Caco-2 (cell line): ENCODE measurements at regions not wholly inside any gene's neighbourhood (a gene's known extent, or its start where the extent isn't known, plus 50 kb on each side); places are given as distances from the start of the nearest gene placed in this dataset.

Source experiments
- BruUV-seq: library from RNA; stranded (reverse); fragments of 400-500 nt; replicated peaks from 2 replicates; lab custom pipeline; 2021; lab: Mats Ljungman, UMichigan
- CTCF ChIA-PET: fragments of 300-600 bp; sonication (Branson Sonifier 250); formaldehyde crosslinking; loops from one replicate; lab custom pipeline; 2022; ENCODE audit warnings: antibody characterized with exemption; lab: Charles Lee
- POLR2A ChIA-PET: fragments of 300-600 bp; sonication (Branson Sonifier 250); formaldehyde crosslinking; loops from one replicate; lab custom pipeline; 2022; ENCODE audit warnings: antibody characterized with exemption; lab: Charles Lee
- DNase-seq, 2 experiments: peaks; one replicate each; pipeline versions ENCODE4 v3.0.0 to v3.0.0-alpha.2; 2020 to 2022
- H3K27me3 ChIP-seq: replicated peaks from 2 replicates; pipeline ENCODE4 v1.6.0; 2011; ENCODE audit warnings: low read length; ENCODE audit not compliant: control insufficient read depth, insufficient read depth
- H3K36me3 ChIP-seq: 2 replicates; pipeline ENCODE4 v1.5.1; 2011; ENCODE audit warnings: low read length; ENCODE audit not compliant: control insufficient read depth, insufficient read depth
- H3K4me1 ChIP-seq: fragments of 250-450 bp; sonication (Bioruptor Pico); 2 replicates; pipeline ENCODE4 v1.5.1; 2020; ENCODE audit warnings: mild to moderate bottlenecking
- H3K4me3 ChIP-seq: 2 replicates; pipeline ENCODE4 v1.5.1; 2011; ENCODE audit warnings: low read depth, mild to moderate bottlenecking, control low read depth, low read length
- H3K9me3 ChIP-seq: fragments of 250-450 bp; sonication (Bioruptor Pico); 2 replicates; pipeline ENCODE4 v1.5.1; 2020; ENCODE audit warnings: mild to moderate bottlenecking, moderate library complexity
- H3K27ac Mint-ChIP-seq: one replicate; pipeline ENCODE4 v1.8.0; 2022; ENCODE audit warnings: mixed read lengths; ENCODE audit not compliant: unreplicated experiment
- H3K27me3 Mint-ChIP-seq: one replicate; pipeline ENCODE4 v1.8.0; 2022; ENCODE audit warnings: mixed read lengths; ENCODE audit not compliant: insufficient read depth, unreplicated experiment
- H3K36me3 Mint-ChIP-seq: one replicate; pipeline ENCODE4 v1.8.0; 2022; ENCODE audit warnings: mild to moderate bottlenecking, mixed read lengths; ENCODE audit not compliant: insufficient read depth, unreplicated experiment
- H3K4me1 Mint-ChIP-seq: one replicate; pipeline ENCODE4 v1.8.0; 2022; ENCODE audit warnings: low read depth, mixed read lengths; ENCODE audit not compliant: unreplicated experiment
- H3K4me3 Mint-ChIP-seq: one replicate; pipeline ENCODE4 v1.8.0; 2022; ENCODE audit warnings: mild to moderate bottlenecking, moderate library complexity, mixed read lengths; ENCODE audit not compliant: unreplicated experiment
- H3K9me3 Mint-ChIP-seq: one replicate; pipeline ENCODE4 v1.8.0; 2022; ENCODE audit warnings: mixed read lengths; ENCODE audit not compliant: unreplicated experiment
- intact Hi-C: fragments of 100-400 bp; cut with micrococcal nuclease; formaldehyde crosslinking; loops from one replicate; pipeline ENCODE4 v1.10.0; 2022; ENCODE audit not compliant: unreplicated experiment
- TF ChIP-seq, protein P1 (sequence below), 2 experiments: fragments of 200-600 bp in 1 of 2; IDR thresholded peaks; 1 replicate in 1 of 2; 2 replicates in 1 of 2; pipeline versions ENCODE4 v1.5.1 to v1.8.0; 2011 to 2022; ENCODE audit warnings: antibody characterized with exemption in 1 of 2, control low read depth in 1 of 2, inconsistent platforms in 1 of 2, low read depth in 1 of 2, low read length in 1 of 2, mild to moderate bottlenecking in 1 of 2, moderate library complexity in 1 of 2; ENCODE audit not compliant: insufficient read depth in 1 of 2, severe bottlenecking in 1 of 2, unreplicated experiment in 1 of 2

DNA sequence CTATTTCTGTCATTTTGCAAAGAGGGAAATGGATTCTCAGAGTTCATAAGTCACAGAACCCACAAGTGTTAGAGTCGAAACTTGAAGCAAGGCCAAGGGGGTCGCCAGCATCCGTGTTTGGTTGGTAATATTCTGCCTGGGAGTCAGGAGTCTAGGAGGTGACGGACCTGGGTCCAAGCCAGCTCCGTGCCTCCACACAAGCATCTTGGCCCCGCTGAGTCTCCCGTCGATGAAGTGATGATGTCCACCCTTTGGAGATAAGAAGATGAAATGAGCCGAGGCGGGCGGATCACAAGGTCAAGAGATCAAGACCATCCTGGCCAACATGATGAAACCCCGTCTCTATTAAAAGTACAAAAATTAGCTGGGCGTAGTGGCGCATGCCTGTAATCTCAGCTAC is 53.2 kb upstream of the TNRC6C start:
- no peaks in the 10 kb centered on the region for H3K36me3 Mint-ChIP-seq
- no peak overlapping the region for H3K4me3 Mint-ChIP-seq
- Histone ChIP-seq H3K36me3 (no peaks in the 10 kb centered on the region), H3K4me3 (no peak overlapping the region), H3K4me1 (no peaks in the 10 kb centered on the region), H3K9me3 (no peaks in the 10 kb centered on the region), H3K27me3 (peaks cover 6% of the 10 kb centered on the region)
- TF ChIP-seq, protein P1, sequence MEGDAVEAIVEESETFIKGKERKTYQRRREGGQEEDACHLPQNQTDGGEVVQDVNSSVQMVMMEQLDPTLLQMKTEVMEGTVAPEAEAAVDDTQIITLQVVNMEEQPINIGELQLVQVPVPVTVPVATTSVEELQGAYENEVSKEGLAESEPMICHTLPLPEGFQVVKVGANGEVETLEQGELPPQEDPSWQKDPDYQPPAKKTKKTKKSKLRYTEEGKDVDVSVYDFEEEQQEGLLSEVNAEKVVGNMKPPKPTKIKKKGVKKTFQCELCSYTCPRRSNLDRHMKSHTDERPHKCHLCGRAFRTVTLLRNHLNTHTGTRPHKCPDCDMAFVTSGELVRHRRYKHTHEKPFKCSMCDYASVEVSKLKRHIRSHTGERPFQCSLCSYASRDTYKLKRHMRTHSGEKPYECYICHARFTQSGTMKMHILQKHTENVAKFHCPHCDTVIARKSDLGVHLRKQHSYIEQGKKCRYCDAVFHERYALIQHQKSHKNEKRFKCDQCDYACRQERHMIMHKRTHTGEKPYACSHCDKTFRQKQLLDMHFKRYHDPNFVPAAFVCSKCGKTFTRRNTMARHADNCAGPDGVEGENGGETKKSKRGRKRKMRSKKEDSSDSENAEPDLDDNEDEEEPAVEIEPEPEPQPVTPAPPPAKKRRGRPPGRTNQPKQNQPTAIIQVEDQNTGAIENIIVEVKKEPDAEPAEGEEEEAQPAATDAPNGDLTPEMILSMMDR (IDR thresholded peaks at IDR 0.05; ENCODE audit: insufficient read depth in 1 of 2, low read depth in 1 of 2, low read length in 1 of 2, severe bottlenecking in 1 of 2, unreplicated experiment in 1 of 2): no peak
- ChIA-PET CTCF (interaction anchor here (0.7 kb wide), 1 partner anchor 314 kb away, joined by 5 read pairs; no protein-coding TSS in a partner anchor), POLR2A (no interaction called here)
- DNase-seq: no peak
- no peak overlapping the region for H3K27ac Mint-ChIP-seq
- intact Hi-C loops: no loop called here
- peaks cover 57% of the 10 kb centered on the region for H3K27me3 Mint-ChIP-seq
- no peaks in the 10 kb centered on the region for H3K9me3 Mint-ChIP-seq
- H3K4me1 Mint-ChIP-seq: no peaks in the 10 kb centered on the region
- BruUV-seq: no TSS peak

DNA sequence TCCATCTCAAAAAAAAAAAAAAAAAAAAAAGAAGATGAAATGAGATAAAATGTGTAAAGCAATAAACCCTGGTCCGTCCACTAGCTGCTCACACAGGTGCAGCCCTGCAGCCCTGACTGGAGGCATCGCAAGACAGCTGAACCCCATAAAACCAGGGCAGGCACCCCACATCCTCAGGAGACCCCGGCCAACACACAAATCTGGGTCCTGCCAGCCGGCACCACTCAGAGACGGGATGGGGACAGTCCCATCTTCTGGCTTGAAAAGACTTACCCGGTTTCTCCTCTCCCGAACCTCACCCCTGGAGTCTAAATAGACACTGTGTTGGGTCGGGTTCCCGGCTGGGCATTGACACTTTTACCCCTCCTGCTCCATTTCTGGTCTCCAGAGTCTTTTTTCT is 52.7 kb upstream of the TNRC6C start:
- H3K9me3 ChIP-seq: no peaks in the 10 kb centered on the region
- Mint-ChIP-seq H3K36me3 (no peaks in the 10 kb centered on the region), H3K27ac (no peak overlapping the region), H3K4me3 (no peak overlapping the region), H3K9me3 (no peaks in the 10 kb centered on the region), H3K27me3 (peaks cover 60% of the 10 kb centered on the region), H3K4me1 (no peaks in the 10 kb centered on the region)
- no peak overlapping the region for H3K4me3 ChIP-seq
- intact Hi-C loops: no loop called here
- ChIA-PET POLR2A (no interaction called here), CTCF (interaction anchor here (0.7 kb wide), 1 partner anchor 315 kb away, joined by 5 read pairs; no protein-coding TSS in a partner anchor)
- TF ChIP-seq, protein P1 (IDR thresholded peaks at IDR 0.05; ENCODE audit: insufficient read depth in 1 of 2, low read depth in 1 of 2, low read length in 1 of 2, severe bottlenecking in 1 of 2, unreplicated experiment in 1 of 2): no peak
- H3K27me3 ChIP-seq: peaks cover 6% of the 10 kb centered on the region
- no peak for DNase-seq
- H3K36me3 ChIP-seq: no peaks in the 10 kb centered on the region
- no TSS peak for BruUV-seq
- H3K4me1 ChIP-seq: no peaks in the 10 kb centered on the region

DNA sequence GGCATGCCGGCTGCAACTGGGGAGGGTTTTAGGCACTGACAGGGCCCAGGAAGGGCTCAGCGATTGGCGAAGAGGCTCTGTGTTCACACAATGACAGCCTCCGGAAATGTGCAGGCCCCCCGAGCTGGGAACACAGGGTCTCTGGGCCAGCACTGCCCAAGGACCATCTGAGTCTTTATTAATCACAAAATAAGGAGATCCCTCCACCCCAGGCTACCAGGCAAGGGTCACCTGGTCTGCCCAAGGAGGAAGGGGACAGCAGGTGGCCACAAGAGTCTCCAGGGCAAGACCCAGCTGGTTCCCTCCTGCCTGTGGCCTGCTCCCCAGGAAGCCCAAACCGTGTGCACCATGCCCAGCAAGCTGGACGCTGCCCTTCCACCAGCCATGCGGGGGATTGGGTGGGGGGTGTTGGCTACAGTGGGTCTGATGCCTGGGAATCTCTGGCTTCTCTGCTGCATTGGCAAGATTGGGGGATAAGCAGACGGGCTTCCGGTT is 52.1 kb upstream of the TNRC6C start:
- H3K4me1 ChIP-seq: no peaks in the 10 kb centered on the region
- BruUV-seq: no TSS peak
- H3K4me1 Mint-ChIP-seq: no peaks in the 10 kb centered on the region

More for the DNA sequence above, 52.1 kb upstream of the TNRC6C start:
- Histone ChIP-seq H3K27me3 (peaks cover 6% of the 10 kb centered on the region), H3K9me3 (no peaks in the 10 kb centered on the region), H3K36me3 (no peaks in the 10 kb centered on the region), H3K4me3 (no peak overlapping the region)
- DNase-seq: no peak
- intact Hi-C loops: no loop called here
- ChIA-PET POLR2A (no interaction called here), CTCF (no interaction called here)
- Mint-ChIP-seq H3K9me3 (no peaks in the 10 kb centered on the region), H3K4me3 (no peak overlapping the region), H3K27me3 (peaks cover 63% of the 10 kb centered on the region), H3K27ac (no peak overlapping the region), H3K36me3 (no peaks in the 10 kb centered on the region)
- TF ChIP-seq, protein P1 (IDR thresholded peaks at IDR 0.05; ENCODE audit: insufficient read depth in 1 of 2, low read depth in 1 of 2, low read length in 1 of 2, severe bottlenecking in 1 of 2, unreplicated experiment in 1 of 2): no peak
